Endodermal cell (in vitro differentiated cells): ENCODE measurements at regions not wholly inside any gene's neighbourhood (a gene's known extent, or its start where the extent isn't known, plus 50 kb on each side); places are given as distances from the start of the nearest gene placed in this dataset.

Experiments
- DNase-seq: peaks from one replicate; pipeline ENCODE4 v3.0.0-alpha.2; 2017
- H3K27ac ChIP-seq: 2 replicates; pipeline ENCODE4 v1.5.1; 2013; ENCODE audit warnings: mild to moderate bottlenecking, low read depth, low read length, moderate library complexity
- H3K27me3 ChIP-seq: 2 replicates; pipeline ENCODE4 v1.6.1; 2013; ENCODE audit warnings: mild to moderate bottlenecking, low read length, moderate library complexity; ENCODE audit not compliant: insufficient read depth, control insufficient read depth, poor library complexity, severe bottlenecking
- H3K36me3 ChIP-seq: 2 replicates; pipeline ENCODE4 v1.7.0; 2013; ENCODE audit warnings: mild to moderate bottlenecking, low read length, moderate library complexity; ENCODE audit not compliant: control insufficient read depth, insufficient read depth
- H3K4me1 ChIP-seq: one replicate; pipeline ENCODE4 v1.7.0; 2013; ENCODE audit warnings: low read length; ENCODE audit not compliant: control insufficient read depth, insufficient read depth
- H3K4me3 ChIP-seq: 2 replicates; pipeline ENCODE4 v1.5.1; 2013; ENCODE audit warnings: mild to moderate bottlenecking, low read length, moderate library complexity
- H3K9ac ChIP-seq: 2 replicates; pipeline ENCODE4 v1.6.1; 2013; ENCODE audit warnings: mild to moderate bottlenecking, low read length, moderate library complexity; ENCODE audit not compliant: poor library complexity, severe bottlenecking; ENCODE audit errors: extremely low read depth
- H3K9me3 ChIP-seq: 2 replicates; pipeline ENCODE4 v1.6.1; 2013; ENCODE audit warnings: mild to moderate bottlenecking, low read length, moderate library complexity; ENCODE audit not compliant: control insufficient read depth
- H3K27ac Mint-ChIP-seq: 2 replicates; pipeline ENCODE4 v1.8.0; 2020; ENCODE audit warnings: mixed read lengths
- H3K27me3 Mint-ChIP-seq: 2 replicates; pipeline ENCODE4 v1.8.0; 2021; ENCODE audit warnings: mild to moderate bottlenecking, mixed read lengths; ENCODE audit not compliant: insufficient read depth
- H3K36me3 Mint-ChIP-seq: 2 replicates; pipeline ENCODE4 v1.8.0; 2020; ENCODE audit warnings: low read depth, mixed read lengths
- H3K4me1 Mint-ChIP-seq: 2 replicates; pipeline ENCODE4 v1.8.0; 2020; ENCODE audit warnings: mixed read lengths
- H3K4me3 Mint-ChIP-seq: 2 replicates; pipeline ENCODE4 v1.8.0; 2020; ENCODE audit warnings: mild to moderate bottlenecking, moderate library complexity, mixed read lengths
- H3K9me3 Mint-ChIP-seq: 2 replicates; pipeline ENCODE4 v1.8.0; 2020; ENCODE audit warnings: mild to moderate bottlenecking, mixed read lengths
- CTCF ChIP-seq: fragments of 200-600 bp; sonication (generic); conservative IDR thresholded peaks from 2 replicates; pipeline ENCODE4 v1.5.0; 2021; ENCODE audit warnings: antibody characterized with exemption, mild to moderate bottlenecking
- WGBS, 2 experiments: methylation state at CpG; one replicate each; pipeline versions ENCODE4 v1.1.5 to v1.1.7; 2013; ENCODE audit warnings: missing lambda C conversion rate in 2 of 2, mixed read lengths in 1 of 2; ENCODE audit not compliant: insufficient coverage in 1 of 2, insufficient read length in 1 of 2; 5-methylcytosine and 5-hydroxymethylcytosine counted together

- no peaks in the 10 kb centered on the region for H3K4me1 ChIP-seq
- no peak overlapping the region for H3K4me3 ChIP-seq
- H3K27me3 ChIP-seq = no peaks in the 10 kb centered on the region
- H3K36me3 ChIP-seq = no peaks in the 10 kb centered on the region
- no peak for DNase-seq
- no peak overlapping the region for H3K9ac ChIP-seq
- no peak for TF ChIP-seq CTCF
- no peaks in the 10 kb centered on the region for H3K9me3 ChIP-seq
- H3K4me1 Mint-ChIP-seq = no peaks in the 10 kb centered on the region
- H3K4me3 Mint-ChIP-seq = no peak overlapping the region
- no peaks in the 10 kb centered on the region for H3K27me3 Mint-ChIP-seq
- H3K9me3 Mint-ChIP-seq = peaks cover 3% of the 10 kb centered on the region
- H3K27ac Mint-ChIP-seq = no peak overlapping the region
- WGBS, 2 experiments = 87 to 95% methylated on average over 3 to 8 of the region's 8 CpGs
- no peak overlapping the region for H3K27ac ChIP-seq
- peaks cover 4% of the 10 kb centered on the region for H3K36me3 Mint-ChIP-seq
Observed at GRCh38 chr13:73958657-73959397, 175.4 kb downstream of the KLF12 start.

GRCh38 chr13:73957889-73958288 is 176.3 kb downstream of the KLF12 start:
- Mint-ChIP-seq H3K36me3 (peaks cover 4% of the 10 kb centered on the region), H3K4me3 (no peak overlapping the region), H3K9me3 (peaks cover 3% of the 10 kb centered on the region), H3K27ac (no peak overlapping the region), H3K27me3 (no peaks in the 10 kb centered on the region), H3K4me1 (no peaks in the 10 kb centered on the region)
- no peak for DNase-seq
- 92 to 95% methylated on average over 4 to 5 of the region's 5 CpGs for WGBS, 2 experiments
- H3K9ac ChIP-seq = no peak overlapping the region
- no peak overlapping the region for H3K27ac ChIP-seq
- TF ChIP-seq CTCF = no peak
- no peaks in the 10 kb centered on the region for H3K9me3 ChIP-seq
- no peaks in the 10 kb centered on the region for H3K27me3 ChIP-seq
- no peaks in the 10 kb centered on the region for H3K36me3 ChIP-seq
- H3K4me1 ChIP-seq = no peaks in the 10 kb centered on the region
- H3K4me3 ChIP-seq = no peak overlapping the region

- H3K4me1 ChIP-seq = no peaks in the 10 kb centered on the region
- no peak for TF ChIP-seq CTCF
- Mint-ChIP-seq H3K4me3 (no peak overlapping the region), H3K27ac (no peak overlapping the region), H3K9me3 (peaks cover 3% of the 10 kb centered on the region), H3K4me1 (peaks cover 2% of the 10 kb centered on the region), H3K36me3 (no peaks in the 10 kb centered on the region), H3K27me3 (no peaks in the 10 kb centered on the region)
- no peaks in the 10 kb centered on the region for H3K9me3 ChIP-seq
- no peaks in the 10 kb centered on the region for H3K36me3 ChIP-seq
- no peak for DNase-seq
- 80 to 92% methylated on average over 1 of the region's 1 CpG for WGBS, 2 experiments
- H3K27me3 ChIP-seq = no peaks in the 10 kb centered on the region
- H3K9ac ChIP-seq = no peak overlapping the region
- H3K4me3 ChIP-seq = no peak overlapping the region
- no peak overlapping the region for H3K27ac ChIP-seq
Observed at GRCh38 chr13:73956795-73957408, 177.3 kb downstream of the KLF12 start.
